ENCODE measurements at regions not wholly inside any gene's neighbourhood (a gene's known extent, or its start where the extent isn't known, plus 50 kb on each side); places are given as distances from the start of the nearest gene placed in this dataset.

DNA sequence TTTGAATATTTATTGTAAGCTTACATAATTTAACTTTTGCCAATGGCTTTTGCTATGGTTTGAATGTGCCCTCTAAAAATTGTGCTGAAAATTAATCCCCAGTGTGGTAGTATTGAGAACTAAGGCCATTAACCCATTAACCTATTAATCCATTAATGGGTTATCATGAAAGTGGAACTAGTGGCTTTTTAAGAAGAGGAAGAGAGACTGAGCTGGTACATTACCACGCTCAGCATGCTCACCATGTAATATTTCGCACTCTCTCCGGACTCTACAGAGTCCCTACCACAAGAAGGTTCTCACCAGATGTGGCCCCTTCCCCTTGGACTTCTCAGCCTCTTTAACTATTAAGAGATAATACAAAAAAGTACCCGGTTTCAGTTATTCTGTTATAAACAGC is 164.4 kb upstream of the ZRANB2 start:
- TF ChIP-seq CTCF (IDR thresholded peaks at IDR 0.05; ENCODE audit: low read depth, low read length, missing control alignments), result no peak
- H3K4me3 ChIP-seq (ENCODE audit: low read depth, low read length), result no peak overlapping the region
- no peak for DNase-seq (ENCODE audit: low read depth)
- in situ Hi-C loops (cut with HindIII; ENCODE audit: low sequenced_read_pairs), result no loop called here

GRCh38 chr1:71242239-71242638 is 161.4 kb upstream of the ZRANB2 start:
- no peak overlapping the region for H3K4me3 ChIP-seq (ENCODE audit: low read depth, low read length)
- in situ Hi-C loops (cut with HindIII; ENCODE audit: low sequenced_read_pairs), result no loop called here
- no peak for TF ChIP-seq CTCF (IDR thresholded peaks at IDR 0.05; ENCODE audit: low read depth, low read length, missing control alignments)
- DNase-seq (ENCODE audit: low read depth), result no peak

DNA sequence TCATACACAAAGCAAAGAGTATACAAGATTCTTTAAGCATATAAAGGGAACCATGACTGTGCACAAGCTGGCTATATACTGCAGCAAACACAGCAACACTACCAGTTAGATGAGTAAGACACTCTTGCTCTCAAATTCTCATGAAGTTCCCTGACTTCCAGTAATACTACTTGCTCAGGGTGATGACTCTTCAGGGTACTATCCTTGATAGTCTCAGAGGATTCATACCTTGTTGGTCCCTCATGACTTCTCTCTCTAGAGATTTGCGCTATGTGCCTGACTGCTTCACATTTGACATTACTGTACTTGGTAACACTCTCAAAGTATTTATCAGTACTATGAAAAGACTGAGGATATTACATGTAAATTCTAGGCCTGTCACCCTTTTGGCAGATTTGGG is 159.8 kb upstream of the ZRANB2 start:
- no peak for DNase-seq (ENCODE audit: low read depth)
- no peak for TF ChIP-seq CTCF (IDR thresholded peaks at IDR 0.05; ENCODE audit: low read depth, low read length, missing control alignments)
- in situ Hi-C loops (cut with HindIII; ENCODE audit: low sequenced_read_pairs), result no loop called here
- H3K4me3 ChIP-seq (ENCODE audit: low read depth, low read length), result no peak overlapping the region

- TF ChIP-seq CTCF (IDR thresholded peaks at IDR 0.05; ENCODE audit: low read depth, low read length, missing control alignments), result no peak
- in situ Hi-C loops (cut with HindIII; ENCODE audit: low sequenced_read_pairs), result no loop called here
- DNase-seq (ENCODE audit: low read depth), result no peak
- no peak overlapping the region for H3K4me3 ChIP-seq (ENCODE audit: low read depth, low read length)
These were observed 155.7 kb upstream of the ZRANB2 start for GRCh38 chr1:71236503-71236902.

DNA sequence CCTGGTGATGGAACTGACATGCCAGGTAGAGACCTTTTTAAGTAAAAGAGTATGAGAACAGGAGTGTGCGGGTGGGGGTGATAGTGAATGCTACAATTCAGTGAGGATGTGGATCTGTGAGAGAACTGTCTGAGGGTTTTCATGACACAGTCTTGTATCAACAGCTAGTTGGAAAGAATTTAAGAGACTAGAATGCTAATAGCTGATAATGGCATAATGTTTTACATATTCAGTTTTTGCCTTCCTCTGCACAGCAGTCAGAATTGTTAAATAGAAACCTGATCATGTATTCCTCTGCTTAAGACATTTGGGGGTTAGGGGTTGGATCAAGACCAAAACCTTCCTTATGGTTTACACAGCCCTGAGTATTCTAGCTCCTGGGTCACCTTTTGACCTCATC is 152.8 kb upstream of the ZRANB2 start:
- in situ Hi-C loops (cut with HindIII; ENCODE audit: low sequenced_read_pairs), result no loop called here
- no peak overlapping the region for H3K4me3 ChIP-seq (ENCODE audit: low read depth, low read length)
- no peak for DNase-seq (ENCODE audit: low read depth)
- no peak for TF ChIP-seq CTCF (IDR thresholded peaks at IDR 0.05; ENCODE audit: low read depth, low read length, missing control alignments)

DNA sequence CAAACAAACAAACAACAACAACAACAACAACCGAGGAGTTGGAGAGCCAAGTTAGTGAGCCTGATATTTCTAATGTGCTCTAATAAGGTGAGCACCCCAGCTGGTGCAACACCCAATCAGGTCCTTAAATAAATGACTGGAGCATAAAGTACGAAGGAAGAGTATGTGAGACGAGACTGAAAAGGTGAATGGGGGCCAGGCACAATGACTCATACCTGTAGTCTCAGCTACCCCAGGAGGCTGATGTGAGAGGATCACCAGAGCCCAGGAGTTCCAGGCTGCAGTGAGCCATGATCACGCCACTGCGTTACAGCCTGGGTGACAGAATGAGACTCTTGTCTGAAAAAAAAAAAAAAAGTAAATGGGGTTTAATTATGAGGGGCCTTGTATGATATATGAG is 152.0 kb upstream of the ZRANB2 start:
- no peak overlapping the region for H3K4me3 ChIP-seq (ENCODE audit: low read depth, low read length)
- in situ Hi-C loops (cut with HindIII; ENCODE audit: low sequenced_read_pairs), result no loop called here
- TF ChIP-seq CTCF (IDR thresholded peaks at IDR 0.05; ENCODE audit: low read depth, low read length, missing control alignments), result no peak
- DNase-seq (ENCODE audit: low read depth), result no peak

GRCh38 chr1:71232166-71232763 is 151.4 kb upstream of the ZRANB2 start:
- DNase-seq (ENCODE audit: low read depth), result no peak
- TF ChIP-seq CTCF (IDR thresholded peaks at IDR 0.05; ENCODE audit: low read depth, low read length, missing control alignments), result no peak
- no peak overlapping the region for H3K4me3 ChIP-seq (ENCODE audit: low read depth, low read length)
- in situ Hi-C loops (cut with HindIII; ENCODE audit: low sequenced_read_pairs), result no loop called here
